ENCODE measurements at regions not wholly inside any gene's neighbourhood (a gene's known extent, or its start where the extent isn't known, plus 50 kb on each side); places are given as distances from the start of the nearest gene placed in this dataset.
"Not testable (repeated sequence)": the region's sequence is repeated elsewhere in the genome, so short reads cannot be mapped to it uniquely, and the experiment has no call there.

GRCh38 chr1:34371179-34371578 lies 194.5 kb downstream of the C1orf94 start:
- DNase-seq, result not testable (repeated sequence)

GRCh38 chr1:34371829-34372532 lies 195.3 kb downstream of the C1orf94 start:
- DNase-seq, result no peak

- DNase-seq, result no peak
Observed at GRCh38 chr1:34372891-34373290, 196.2 kb downstream of the C1orf94 start.

GRCh38 chr1:34373912-34374311 lies 197.2 kb downstream of the C1orf94 start:
- no peak for DNase-seq

GRCh38 chr1:34376531-34376930 lies 199.8 kb downstream of the C1orf94 start:
- DNase-seq, result no peak

GRCh38 chr1:34378968-34379856 lies 202.5 kb downstream of the C1orf94 start:
- peak; percentile 70 for DNase-seq

GRCh38 chr1:34379911-34380310 lies 203.2 kb downstream of the C1orf94 start:
- no peak for DNase-seq

GRCh38 chr1:34380526-34381124 lies 203.9 kb downstream of the C1orf94 start:
- DNase-seq, result peak; percentile 2

GRCh38 chr1:34389974-34390373 lies 213.3 kb downstream of the C1orf94 start:
- DNase-seq, result no peak

GRCh38 chr1:34396042-34396441 lies 219.3 kb downstream of the C1orf94 start:
- no peak for DNase-seq

- peak; percentile 2 for DNase-seq
Observed at GRCh38 chr1:34398241-34398915, 221.7 kb downstream of the C1orf94 start.

GRCh38 chr1:34398916-34399275 lies 222.2 kb downstream of the C1orf94 start:
- DNase-seq, result no peak

GRCh38 chr1:34400675-34401074 lies 224.0 kb downstream of the C1orf94 start:
- no peak for DNase-seq

- no peak for DNase-seq
Observed at GRCh38 chr1:34403156-34403555, 226.4 kb downstream of the C1orf94 start.

- no peak for DNase-seq
Observed at GRCh38 chr1:34404804-34405203, 228.1 kb downstream of the C1orf94 start.

GRCh38 chr1:34405266-34405959 lies 228.7 kb downstream of the C1orf94 start:
- no peak for DNase-seq

- peak; percentile 43 for DNase-seq
Observed at GRCh38 chr1:34406377-34406776, 229.7 kb downstream of the C1orf94 start.

GRCh38 chr1:34406833-34407539 lies 230.3 kb downstream of the C1orf94 start:
- no peak for DNase-seq

GRCh38 chr1:34408011-34408410 lies 231.3 kb downstream of the C1orf94 start:
- DNase-seq, result no peak

GRCh38 chr1:34409689-34410229 lies 233.1 kb downstream of the C1orf94 start:
- no peak for DNase-seq

- no peak for DNase-seq
Observed at GRCh38 chr1:34412598-34413370, 236.1 kb downstream of the C1orf94 start.
